Glutamatergic neuron (in vitro differentiated cells): ENCODE measurements at regions not wholly inside any gene's neighbourhood (a gene's known extent, or its start where the extent isn't known, plus 50 kb on each side); places are given as distances from the start of the nearest gene placed in this dataset.

Experiments used
- DNase-seq: peaks from one replicate; pipeline ENCODE4 v3.0.0; 2022
- H3K27ac Mint-ChIP-seq: one replicate; pipeline ENCODE4 v1.8.0; 2020; ENCODE audit warnings: mild to moderate bottlenecking, mixed read lengths, inconsistent platforms; ENCODE audit not compliant: unreplicated experiment
- H3K27me3 Mint-ChIP-seq: one replicate; pipeline ENCODE4 v1.8.0; 2020; ENCODE audit warnings: mild to moderate bottlenecking, moderate library complexity, mixed read lengths, inconsistent platforms; ENCODE audit not compliant: unreplicated experiment
- H3K36me3 Mint-ChIP-seq: one replicate; pipeline ENCODE4 v1.8.0; 2020; ENCODE audit warnings: mild to moderate bottlenecking, mixed read lengths, inconsistent platforms; ENCODE audit not compliant: unreplicated experiment
- H3K4me1 Mint-ChIP-seq: one replicate; pipeline ENCODE4 v1.8.0; 2020; ENCODE audit warnings: mild to moderate bottlenecking, low read depth, mixed read lengths, inconsistent platforms; ENCODE audit not compliant: unreplicated experiment
- H3K4me3 Mint-ChIP-seq: one replicate; pipeline ENCODE4 v1.8.0; 2020; ENCODE audit warnings: mild to moderate bottlenecking, mixed read lengths, inconsistent platforms; ENCODE audit not compliant: unreplicated experiment
- H3K9me3 Mint-ChIP-seq: one replicate; pipeline ENCODE4 v1.8.0; 2020; ENCODE audit warnings: mild to moderate bottlenecking, moderate library complexity, mixed read lengths, inconsistent platforms; ENCODE audit not compliant: unreplicated experiment
- TF ChIP-seq, protein P1 (sequence below): fragments of 200-600 bp; sonication (generic); IDR thresholded peaks from one replicate; pipeline ENCODE4 v1.5.0; 2021; ENCODE audit not compliant: partially characterized antibody, unreplicated experiment

DNA sequence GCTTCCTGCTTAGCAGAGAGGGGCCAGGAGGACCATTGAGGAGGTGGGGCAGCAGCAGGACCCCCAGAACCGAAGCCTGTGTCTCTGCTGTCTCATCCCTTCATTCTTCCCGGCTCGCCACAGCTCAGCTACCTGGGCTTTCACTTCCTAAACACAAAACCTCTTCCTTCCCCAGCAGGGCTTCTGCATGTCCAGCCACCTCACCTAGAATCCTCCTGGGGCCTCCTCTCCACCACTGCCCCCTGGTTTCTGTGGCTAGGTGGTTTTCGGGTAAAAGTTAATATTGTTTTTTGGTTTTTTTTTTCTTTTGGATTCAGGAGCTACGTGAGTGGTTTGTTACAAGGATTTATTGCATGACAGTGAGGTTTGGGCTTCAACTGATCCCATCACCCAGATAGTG lies 61.8 kb upstream of the PABPC3 start:
- no peak overlapping the region for H3K27ac Mint-ChIP-seq
- peaks cover 2% of the 10 kb centered on the region for H3K27me3 Mint-ChIP-seq
- no peak overlapping the region for H3K4me3 Mint-ChIP-seq
- H3K36me3 Mint-ChIP-seq: no peaks in the 10 kb centered on the region
- peaks cover 4% of the 10 kb centered on the region for H3K9me3 Mint-ChIP-seq
- TF ChIP-seq, protein P1, sequence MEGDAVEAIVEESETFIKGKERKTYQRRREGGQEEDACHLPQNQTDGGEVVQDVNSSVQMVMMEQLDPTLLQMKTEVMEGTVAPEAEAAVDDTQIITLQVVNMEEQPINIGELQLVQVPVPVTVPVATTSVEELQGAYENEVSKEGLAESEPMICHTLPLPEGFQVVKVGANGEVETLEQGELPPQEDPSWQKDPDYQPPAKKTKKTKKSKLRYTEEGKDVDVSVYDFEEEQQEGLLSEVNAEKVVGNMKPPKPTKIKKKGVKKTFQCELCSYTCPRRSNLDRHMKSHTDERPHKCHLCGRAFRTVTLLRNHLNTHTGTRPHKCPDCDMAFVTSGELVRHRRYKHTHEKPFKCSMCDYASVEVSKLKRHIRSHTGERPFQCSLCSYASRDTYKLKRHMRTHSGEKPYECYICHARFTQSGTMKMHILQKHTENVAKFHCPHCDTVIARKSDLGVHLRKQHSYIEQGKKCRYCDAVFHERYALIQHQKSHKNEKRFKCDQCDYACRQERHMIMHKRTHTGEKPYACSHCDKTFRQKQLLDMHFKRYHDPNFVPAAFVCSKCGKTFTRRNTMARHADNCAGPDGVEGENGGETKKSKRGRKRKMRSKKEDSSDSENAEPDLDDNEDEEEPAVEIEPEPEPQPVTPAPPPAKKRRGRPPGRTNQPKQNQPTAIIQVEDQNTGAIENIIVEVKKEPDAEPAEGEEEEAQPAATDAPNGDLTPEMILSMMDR: no peak
- H3K4me1 Mint-ChIP-seq: no peaks in the 10 kb centered on the region
- no peak for DNase-seq

DNA sequence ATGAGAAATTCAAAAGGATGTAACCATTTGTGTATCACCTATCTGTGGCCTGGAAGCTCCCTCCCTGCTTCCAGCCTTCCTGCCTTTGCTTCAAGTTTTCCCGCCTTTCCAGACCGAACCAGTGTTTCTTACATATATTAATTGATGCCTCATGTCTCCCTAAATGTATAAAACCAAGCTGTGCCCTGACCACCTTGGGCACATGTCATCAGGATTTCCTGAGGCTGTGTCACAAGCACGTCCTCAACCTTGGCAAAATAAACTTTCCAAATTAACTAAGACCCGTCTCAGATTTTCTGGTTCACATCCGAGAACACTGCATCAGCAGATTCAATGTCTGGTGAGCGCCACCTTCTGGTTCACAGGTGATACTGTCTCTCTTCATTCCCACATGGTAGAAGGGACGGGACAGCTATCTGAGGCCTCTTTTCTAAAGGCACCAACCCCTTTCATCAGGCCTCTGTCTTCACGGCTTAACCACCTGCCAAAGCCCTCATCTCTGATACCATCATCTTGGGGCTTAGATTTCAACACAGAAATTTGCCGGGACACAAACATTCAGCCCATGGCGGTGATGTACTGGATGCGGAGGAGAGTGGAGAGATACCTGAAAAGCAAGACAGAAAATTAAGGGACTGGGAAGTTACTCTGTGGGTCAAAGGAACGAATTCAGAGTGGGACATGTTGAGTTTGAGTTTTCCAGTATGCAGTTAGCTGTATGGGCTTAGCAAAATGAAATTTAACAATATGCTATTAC lies 58.7 kb upstream of the PABPC3 start:
- H3K27me3 Mint-ChIP-seq: no peaks in the 10 kb centered on the region
- H3K27ac Mint-ChIP-seq: no peak overlapping the region
- peaks cover 2% of the 10 kb centered on the region for H3K9me3 Mint-ChIP-seq
- peak; percentile 58 for DNase-seq
- no peaks in the 10 kb centered on the region for H3K36me3 Mint-ChIP-seq
- TF ChIP-seq, protein P1: peak; percentile 82
- no peaks in the 10 kb centered on the region for H3K4me1 Mint-ChIP-seq
- no peak overlapping the region for H3K4me3 Mint-ChIP-seq

DNA sequence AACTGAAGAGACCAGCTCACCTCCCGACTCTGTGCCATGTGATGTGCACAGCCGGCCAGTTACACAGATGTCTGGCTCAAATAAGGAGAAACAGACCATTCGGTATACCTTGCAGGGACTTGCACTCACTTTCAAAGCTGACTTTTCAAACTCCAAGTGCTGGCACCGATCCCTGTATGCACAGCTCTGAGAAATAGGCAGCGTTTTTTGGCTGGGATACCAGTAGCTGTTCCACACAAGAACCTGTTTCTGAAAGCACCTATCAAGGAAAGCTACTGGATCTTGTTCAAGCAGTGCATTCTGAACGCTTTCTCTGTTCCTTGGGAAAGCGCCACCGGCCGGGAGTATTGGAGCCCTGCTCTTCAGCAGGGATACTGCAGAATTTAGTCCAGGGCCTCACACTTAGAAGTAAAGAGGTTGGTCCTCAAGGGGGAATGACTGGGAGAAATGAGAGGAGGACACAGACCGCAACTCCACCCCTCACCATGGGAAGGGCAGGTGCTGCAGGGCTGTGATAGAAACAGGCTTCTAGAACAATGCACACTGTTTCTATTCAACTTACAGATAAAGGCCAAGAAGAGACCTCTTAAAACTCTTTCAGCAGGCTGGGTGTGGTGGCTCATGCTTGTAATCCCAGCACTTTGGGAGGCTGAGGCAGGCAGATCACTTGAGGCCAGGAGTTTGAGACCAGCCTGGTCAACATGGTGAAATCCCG lies 53.6 kb upstream of the PABPC3 start:
- no peak overlapping the region for H3K4me3 Mint-ChIP-seq
- TF ChIP-seq, protein P1: no peak
- H3K9me3 Mint-ChIP-seq: no peaks in the 10 kb centered on the region
- H3K4me1 Mint-ChIP-seq: no peaks in the 10 kb centered on the region
- DNase-seq: no peak
- no peaks in the 10 kb centered on the region for H3K36me3 Mint-ChIP-seq
- H3K27me3 Mint-ChIP-seq: no peaks in the 10 kb centered on the region
- H3K27ac Mint-ChIP-seq: no peak overlapping the region

DNA sequence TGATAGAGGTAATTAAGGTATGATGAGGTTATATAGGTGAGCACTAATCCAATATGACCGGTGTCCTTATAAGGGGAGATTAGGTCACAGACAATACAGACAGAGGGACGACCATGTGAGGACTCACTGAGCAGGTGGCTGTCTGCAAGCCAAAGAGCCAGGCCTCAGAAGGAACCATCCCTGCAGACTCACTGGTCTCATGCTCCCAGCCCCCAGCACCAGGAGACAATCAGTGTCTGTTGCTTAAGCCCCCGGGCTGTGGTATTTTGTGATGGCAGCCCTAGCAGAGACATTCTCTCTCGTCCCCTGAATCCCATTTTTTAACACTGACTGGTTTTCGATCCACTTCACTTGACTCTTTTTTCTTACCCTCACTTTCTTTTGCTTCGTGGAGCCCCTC lies 51.9 kb upstream of the PABPC3 start:
- H3K36me3 Mint-ChIP-seq: no peaks in the 10 kb centered on the region
- peaks cover 7% of the 10 kb centered on the region for H3K27me3 Mint-ChIP-seq
- H3K27ac Mint-ChIP-seq: no peak overlapping the region
- DNase-seq: no peak
- H3K4me1 Mint-ChIP-seq: no peaks in the 10 kb centered on the region
- TF ChIP-seq, protein P1: no peak
- peaks cover 1% of the 10 kb centered on the region for H3K9me3 Mint-ChIP-seq
- no peak overlapping the region for H3K4me3 Mint-ChIP-seq
